ENCODE measurements at regions not wholly inside any gene's neighbourhood (a gene's known extent, or its start where the extent isn't known, plus 50 kb on each side); places are given as distances from the start of the nearest gene placed in this dataset.

DNA sequence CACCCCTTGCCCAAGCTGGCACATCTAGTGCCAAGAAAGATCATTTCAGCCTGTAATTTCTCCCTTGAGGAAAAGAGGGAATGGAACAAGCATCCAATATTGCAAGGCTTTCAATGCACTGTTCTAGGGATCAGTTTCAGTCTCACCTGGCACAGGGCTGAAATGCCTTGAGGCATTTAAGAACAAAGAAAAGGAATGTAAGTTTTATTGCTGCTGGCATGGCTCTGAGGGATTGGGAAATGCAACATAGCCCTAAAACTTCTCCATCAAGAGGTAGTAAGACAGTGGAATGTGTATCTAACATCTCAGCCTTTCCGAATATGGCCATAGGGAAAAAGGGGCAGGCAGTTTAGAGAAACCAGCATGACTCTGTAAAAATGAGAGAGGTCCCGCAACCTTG is 732.6 kb upstream of the LCORL start:
- Mint-ChIP-seq H3K27ac (ENCODE audit: unreplicated experiment) (no peak overlapping the region), H3K36me3 (ENCODE audit: unreplicated experiment) (no peaks in the 10 kb centered on the region), H3K4me3 (ENCODE audit: unreplicated experiment) (no peak overlapping the region), H3K27me3 (ENCODE audit: unreplicated experiment) (no peaks in the 10 kb centered on the region), H3K9me3 (ENCODE audit: unreplicated experiment) (no peaks in the 10 kb centered on the region), H3K4me1 (ENCODE audit: low read depth, unreplicated experiment) (peaks cover 4% of the 10 kb centered on the region)
- TF ChIP-seq, protein P1, sequence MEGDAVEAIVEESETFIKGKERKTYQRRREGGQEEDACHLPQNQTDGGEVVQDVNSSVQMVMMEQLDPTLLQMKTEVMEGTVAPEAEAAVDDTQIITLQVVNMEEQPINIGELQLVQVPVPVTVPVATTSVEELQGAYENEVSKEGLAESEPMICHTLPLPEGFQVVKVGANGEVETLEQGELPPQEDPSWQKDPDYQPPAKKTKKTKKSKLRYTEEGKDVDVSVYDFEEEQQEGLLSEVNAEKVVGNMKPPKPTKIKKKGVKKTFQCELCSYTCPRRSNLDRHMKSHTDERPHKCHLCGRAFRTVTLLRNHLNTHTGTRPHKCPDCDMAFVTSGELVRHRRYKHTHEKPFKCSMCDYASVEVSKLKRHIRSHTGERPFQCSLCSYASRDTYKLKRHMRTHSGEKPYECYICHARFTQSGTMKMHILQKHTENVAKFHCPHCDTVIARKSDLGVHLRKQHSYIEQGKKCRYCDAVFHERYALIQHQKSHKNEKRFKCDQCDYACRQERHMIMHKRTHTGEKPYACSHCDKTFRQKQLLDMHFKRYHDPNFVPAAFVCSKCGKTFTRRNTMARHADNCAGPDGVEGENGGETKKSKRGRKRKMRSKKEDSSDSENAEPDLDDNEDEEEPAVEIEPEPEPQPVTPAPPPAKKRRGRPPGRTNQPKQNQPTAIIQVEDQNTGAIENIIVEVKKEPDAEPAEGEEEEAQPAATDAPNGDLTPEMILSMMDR (IDR thresholded peaks at IDR 0.05; ENCODE audit: partially characterized antibody, unreplicated experiment) = no peak
- DNase-seq = no peak

DNA sequence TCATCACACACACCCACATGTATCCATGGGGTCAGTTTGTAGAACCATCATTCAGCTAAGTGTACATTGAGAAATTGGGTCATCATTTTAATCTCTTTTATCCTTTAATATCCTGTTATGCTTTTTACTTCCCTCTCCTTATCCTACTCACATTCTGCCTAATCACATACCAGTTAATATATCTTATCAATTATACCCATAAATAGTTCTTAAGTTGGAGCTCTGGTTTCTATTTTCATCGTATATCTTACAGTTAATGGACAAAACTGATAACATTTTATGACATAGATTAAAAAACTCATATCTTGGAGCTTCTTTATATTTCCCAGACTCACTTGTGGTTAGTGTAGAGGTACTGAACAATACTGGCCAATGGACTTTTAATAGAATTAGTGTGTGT is 729.5 kb upstream of the LCORL start:
- H3K27me3 Mint-ChIP-seq (ENCODE audit: unreplicated experiment) = no peaks in the 10 kb centered on the region
- no peaks in the 10 kb centered on the region for H3K9me3 Mint-ChIP-seq (ENCODE audit: unreplicated experiment)
- H3K4me1 Mint-ChIP-seq (ENCODE audit: low read depth, unreplicated experiment) = peaks cover 4% of the 10 kb centered on the region
- TF ChIP-seq, protein P1 (IDR thresholded peaks at IDR 0.05; ENCODE audit: partially characterized antibody, unreplicated experiment) = no peak
- no peak overlapping the region for H3K4me3 Mint-ChIP-seq (ENCODE audit: unreplicated experiment)
- no peaks in the 10 kb centered on the region for H3K36me3 Mint-ChIP-seq (ENCODE audit: unreplicated experiment)
- DNase-seq = no peak
- no peak overlapping the region for H3K27ac Mint-ChIP-seq (ENCODE audit: unreplicated experiment)

DNA sequence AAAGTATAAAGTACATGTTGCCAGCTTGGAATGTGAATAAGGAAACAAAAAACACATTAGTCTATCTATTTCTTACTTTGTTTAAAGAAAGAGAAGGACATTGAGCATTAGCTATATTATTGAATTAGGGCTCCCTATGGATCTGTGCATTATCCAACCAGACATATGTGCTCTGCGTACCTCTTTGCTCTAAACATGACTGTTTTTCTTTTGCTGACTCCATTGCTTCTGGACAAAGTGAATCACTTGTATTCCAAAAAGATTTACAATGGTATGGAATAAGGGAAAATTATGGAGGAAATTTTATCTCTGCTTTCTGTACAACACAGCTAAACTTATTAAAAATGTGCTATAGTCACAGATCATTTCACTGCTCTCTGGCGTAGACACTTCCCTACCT is 727.8 kb upstream of the LCORL start:
- peaks cover 4% of the 10 kb centered on the region for H3K4me1 Mint-ChIP-seq (ENCODE audit: low read depth, unreplicated experiment)

DNA sequence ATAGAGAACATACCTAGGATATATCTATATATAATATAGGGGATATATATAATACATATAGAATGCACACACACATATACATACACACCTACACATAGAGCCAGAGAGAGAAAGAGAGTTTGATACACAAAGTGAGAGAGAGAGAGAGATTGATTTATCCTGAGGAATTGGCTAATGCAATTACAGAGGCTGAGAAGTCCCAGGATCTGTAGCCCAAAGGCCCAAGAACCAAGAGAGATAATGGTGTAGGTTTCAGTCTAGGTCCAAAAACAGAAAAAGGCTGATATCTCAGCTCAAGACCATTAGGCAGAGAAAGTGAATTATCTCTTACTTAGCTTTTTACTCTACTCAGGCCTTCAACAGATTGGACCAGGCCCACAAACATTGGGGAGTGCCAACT is 715.0 kb upstream of the LCORL start:
- no peaks in the 10 kb centered on the region for H3K36me3 Mint-ChIP-seq (ENCODE audit: unreplicated experiment)
- H3K27ac Mint-ChIP-seq (ENCODE audit: unreplicated experiment) = no peak overlapping the region
- no peak for DNase-seq
- H3K27me3 Mint-ChIP-seq (ENCODE audit: unreplicated experiment) = no peaks in the 10 kb centered on the region
- no peaks in the 10 kb centered on the region for H3K9me3 Mint-ChIP-seq (ENCODE audit: unreplicated experiment)
- no peak overlapping the region for H3K4me3 Mint-ChIP-seq (ENCODE audit: unreplicated experiment)
- H3K4me1 Mint-ChIP-seq (ENCODE audit: low read depth, unreplicated experiment) = no peaks in the 10 kb centered on the region
- TF ChIP-seq, protein P1 (IDR thresholded peaks at IDR 0.05; ENCODE audit: partially characterized antibody, unreplicated experiment) = no peak

More for the DNA sequence above, 727.8 kb upstream of the LCORL start:
- TF ChIP-seq, protein P1 (IDR thresholded peaks at IDR 0.05; ENCODE audit: partially characterized antibody, unreplicated experiment) = no peak
- Mint-ChIP-seq H3K27ac (ENCODE audit: unreplicated experiment) (peak overlapping the region; percentile 83), H3K36me3 (ENCODE audit: unreplicated experiment) (no peaks in the 10 kb centered on the region), H3K4me3 (ENCODE audit: unreplicated experiment) (no peak overlapping the region), H3K9me3 (ENCODE audit: unreplicated experiment) (no peaks in the 10 kb centered on the region), H3K27me3 (ENCODE audit: unreplicated experiment) (no peaks in the 10 kb centered on the region)
- DNase-seq = no peak

DNA sequence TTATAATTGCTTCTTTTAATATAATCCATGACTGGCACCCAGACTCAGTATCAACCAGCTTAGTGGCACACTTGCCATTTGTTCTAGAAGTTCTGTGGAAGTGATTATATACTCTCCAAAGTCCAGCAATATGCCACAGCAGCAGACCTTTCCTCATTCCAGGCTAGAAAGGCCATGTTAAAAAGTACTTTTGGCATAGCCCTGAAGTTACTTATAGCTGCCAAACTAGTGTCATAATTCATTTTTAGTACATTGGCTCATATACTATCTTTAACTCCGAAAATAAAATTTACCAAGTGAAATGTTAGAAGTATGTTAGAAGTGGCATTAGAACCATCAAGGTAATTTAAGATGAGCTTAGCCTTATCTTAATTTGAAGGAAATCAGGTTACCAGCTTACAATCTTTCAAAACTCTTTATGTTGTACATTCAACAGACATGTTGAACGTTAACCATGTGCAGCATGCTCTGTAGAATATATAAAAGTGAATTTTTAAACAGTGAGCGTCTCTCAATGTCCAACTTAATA is 714.2 kb upstream of the LCORL start:
- Mint-ChIP-seq H3K4me3 (ENCODE audit: unreplicated experiment) (no peak overlapping the region), H3K27me3 (ENCODE audit: unreplicated experiment) (no peaks in the 10 kb centered on the region), H3K4me1 (ENCODE audit: low read depth, unreplicated experiment) (no peaks in the 10 kb centered on the region), H3K27ac (ENCODE audit: unreplicated experiment) (no peak overlapping the region), H3K36me3 (ENCODE audit: unreplicated experiment) (no peaks in the 10 kb centered on the region), H3K9me3 (ENCODE audit: unreplicated experiment) (no peaks in the 10 kb centered on the region)
- DNase-seq = no peak
- TF ChIP-seq, protein P1 (IDR thresholded peaks at IDR 0.05; ENCODE audit: partially characterized antibody, unreplicated experiment) = no peak

Data from glutamatergic neuron (in vitro differentiated cells).